H9 (cell line): ENCODE measurements at regions not wholly inside any gene's neighbourhood (a gene's known extent, or its start where the extent isn't known, plus 50 kb on each side); places are given as distances from the start of the nearest gene placed in this dataset.

Experiments
- DNase-seq: peaks from one replicate; pipeline ENCODE4 v3.0.0-alpha.2; 2017
- H2AFZ ChIP-seq: one replicate; pipeline ENCODE4 v1.6.1; 2013; ENCODE audit warnings: mild to moderate bottlenecking, low read length, control low read depth, moderate library complexity
- H2AK5ac ChIP-seq: 2 replicates; pipeline ENCODE4 v1.6.1; 2013; ENCODE audit warnings: low read length, control low read depth, mixed read lengths; ENCODE audit not compliant: insufficient read length
- H2BK120ac ChIP-seq: one replicate; pipeline ENCODE4 v1.6.1; 2013; ENCODE audit warnings: low read depth, mild to moderate bottlenecking, low read length, control low read depth, inconsistent platforms; ENCODE audit not compliant: poor library complexity, severe bottlenecking
- H2BK12ac ChIP-seq: 2 replicates; pipeline ENCODE4 v1.6.1; 2013; ENCODE audit warnings: low read length, control low read depth, mixed read lengths, low read depth; ENCODE audit not compliant: insufficient read length
- H2BK15ac ChIP-seq: 2 replicates; pipeline ENCODE4 v1.6.1; 2013; ENCODE audit warnings: low read depth, low read length, control low read depth
- H2BK20ac ChIP-seq: one replicate; pipeline ENCODE4 v1.6.1; 2013; ENCODE audit warnings: low read depth, mild to moderate bottlenecking, low read length, control low read depth, inconsistent platforms; ENCODE audit not compliant: poor library complexity, severe bottlenecking
- H2BK5ac ChIP-seq: 2 replicates; pipeline ENCODE4 v1.6.1; 2013; ENCODE audit warnings: low read length, control low read depth, mixed read lengths; ENCODE audit not compliant: insufficient read length
- H3K14ac ChIP-seq: 2 replicates; pipeline ENCODE4 v1.6.1; 2013; ENCODE audit warnings: low read length, control low read depth; ENCODE audit not compliant: insufficient read depth
- H3K18ac ChIP-seq: 2 replicates; pipeline ENCODE4 v1.6.1; 2013; ENCODE audit warnings: low read depth, mild to moderate bottlenecking, mixed read lengths, low read length, control low read depth; ENCODE audit not compliant: insufficient read length
- H3K23ac ChIP-seq: 2 replicates; pipeline ENCODE4 v1.6.1; 2013; ENCODE audit warnings: low read length, control low read depth, mixed read lengths, low read depth; ENCODE audit not compliant: insufficient read length
- H3K23me2 ChIP-seq: 2 replicates; pipeline ENCODE4 v1.6.1; 2013; ENCODE audit warnings: low read depth, mild to moderate bottlenecking, mixed read lengths, low read length, control low read depth; ENCODE audit not compliant: insufficient read length, poor library complexity, severe bottlenecking
- H3K27ac ChIP-seq: 2 replicates; pipeline ENCODE4 v1.5.1; 2013; ENCODE audit warnings: low read length, control low read depth, mixed read lengths, low read depth; ENCODE audit not compliant: insufficient read length
- H3K27me3 ChIP-seq: 2 replicates; pipeline ENCODE4 v1.6.1; 2013; ENCODE audit warnings: low read length, control low read depth, inconsistent platforms; ENCODE audit not compliant: insufficient read depth
- H3K4ac ChIP-seq: 2 replicates; pipeline ENCODE4 v1.6.1; 2013; ENCODE audit warnings: low read depth, mild to moderate bottlenecking, control low read depth, inconsistent platforms, low read length, moderate library complexity
- H3K4me1 ChIP-seq: 2 replicates; pipeline ENCODE4 v1.6.1; 2013; ENCODE audit warnings: low read length, control low read depth, inconsistent platforms; ENCODE audit not compliant: insufficient read depth
- H3K4me2 ChIP-seq: 2 replicates; pipeline ENCODE4 v1.6.1; 2013; ENCODE audit warnings: low read length, control low read depth, mixed read lengths; ENCODE audit not compliant: insufficient read length, insufficient read depth
- H3K56ac ChIP-seq: 2 replicates; pipeline ENCODE4 v1.6.1; 2013; ENCODE audit warnings: low read depth, mild to moderate bottlenecking, mixed read lengths, low read length, control low read depth; ENCODE audit not compliant: insufficient read length
- H3K79me1 ChIP-seq: 2 replicates; pipeline ENCODE4 v1.6.1; 2013; ENCODE audit warnings: low read depth, mild to moderate bottlenecking, moderate library complexity, low read length, control low read depth, inconsistent platforms; ENCODE audit not compliant: insufficient read depth, poor library complexity, severe bottlenecking
- H3K79me2 ChIP-seq: 2 replicates; pipeline ENCODE4 v1.6.1; 2013; ENCODE audit warnings: low read length, control low read depth, inconsistent platforms; ENCODE audit not compliant: insufficient read depth
- H3K9ac ChIP-seq: 2 replicates; pipeline ENCODE4 v1.6.1; 2013; ENCODE audit warnings: low read length, control low read depth, mixed read lengths; ENCODE audit not compliant: insufficient read length; ENCODE audit errors: extremely low read depth
- H3K9me3 ChIP-seq: one replicate; pipeline ENCODE4 v1.6.1; 2013; ENCODE audit warnings: low read depth, low read length, inconsistent platforms; ENCODE audit not compliant: control insufficient read depth
- H3T11ph ChIP-seq: one replicate; pipeline ENCODE4 v1.6.1; 2013; ENCODE audit warnings: mild to moderate bottlenecking, low read length, control low read depth, inconsistent platforms
- H4K20me1 ChIP-seq: one replicate; pipeline ENCODE4 v1.6.1; 2013; ENCODE audit not compliant: control insufficient read depth, insufficient read length, insufficient read depth
- H4K5ac ChIP-seq: 2 replicates; pipeline ENCODE4 v1.6.1; 2013; ENCODE audit warnings: low read depth, mild to moderate bottlenecking, mixed read lengths, low read length, control low read depth; ENCODE audit not compliant: insufficient read length
- H4K8ac ChIP-seq: replicated peaks from 2 replicates; pipeline ENCODE4 v1.6.1; 2013; ENCODE audit warnings: low read length, control low read depth, mixed read lengths, low read depth; ENCODE audit not compliant: insufficient read length
- H4K91ac ChIP-seq: 2 replicates; pipeline ENCODE4 v1.6.1; 2013; ENCODE audit warnings: low read depth, mild to moderate bottlenecking, moderate library complexity, mixed read lengths, low read length, control low read depth; ENCODE audit not compliant: insufficient read length
- H3K27ac Mint-ChIP-seq, 3 experiments: 2 replicates in 2 of 3; 3 replicates in 1 of 3; pipeline ENCODE4 v1.8.0; 2020 to 2021; ENCODE audit warnings: mixed read lengths in 3 of 3, mild to moderate bottlenecking in 1 of 3, moderate library complexity in 1 of 3
- H3K27me3 Mint-ChIP-seq: 2 replicates; pipeline ENCODE4 v1.8.0; 2021; ENCODE audit warnings: low read depth, mild to moderate bottlenecking, moderate library complexity, mixed read lengths
- H3K36me3 Mint-ChIP-seq, 3 experiments: 2 replicates in 2 of 3; 3 replicates in 1 of 3; pipeline ENCODE4 v1.8.0; 2020 to 2021; ENCODE audit warnings: low read depth in 3 of 3, mixed read lengths in 3 of 3; ENCODE audit not compliant: insufficient read depth in 1 of 3
- H3K4me1 Mint-ChIP-seq, 2 experiments: 2 replicates each; pipeline ENCODE4 v1.8.0; 2020; ENCODE audit warnings: mixed read lengths in 2 of 2
- H3K4me3 Mint-ChIP-seq, 2 experiments: 2 replicates in 1 of 2; 3 replicates in 1 of 2; pipeline ENCODE4 v1.8.0; 2020 to 2021; ENCODE audit warnings: mild to moderate bottlenecking in 2 of 2, mixed read lengths in 2 of 2, moderate library complexity in 1 of 2
- H3K9me3 Mint-ChIP-seq, 2 experiments: 2 replicates in 1 of 2; 3 replicates in 1 of 2; pipeline ENCODE4 v1.8.0; 2020; ENCODE audit warnings: mild to moderate bottlenecking in 2 of 2, mixed read lengths in 2 of 2, moderate library complexity in 1 of 2
- CTCF ChIP-seq: fragments of 200-600 bp; sonication (generic); conservative IDR thresholded peaks from 3 replicates; pipeline ENCODE4 v1.8.0; 2021; ENCODE audit warnings: antibody characterized with exemption, mild to moderate bottlenecking
- WGBS: extraction: QIAGEN DNeasy Blood & Tissue Kit; methylation state at CpG from one replicate; pipeline ENCODE4 v1.1.7; 2013; ENCODE audit warnings: missing lambda C conversion rate, low lambda C conversion rate, mixed read lengths; ENCODE audit not compliant: insufficient read length; ENCODE audit errors: extremely low coverage; 5-methylcytosine and 5-hydroxymethylcytosine counted together

GRCh38 chr12:115000038-115000437, 316.1 kb upstream of the TBX3 start:
- Histone ChIP-seq H2AFZ (no peak overlapping the region), H2BK12ac (no peak overlapping the region), H4K91ac (no peak overlapping the region), H3K56ac (no peak overlapping the region), H3K9me3 (peaks cover 13% of the 10 kb centered on the region), H3K4me2 (no peak overlapping the region), H3K23ac (no peak overlapping the region), H3T11ph (no peak overlapping the region), H2BK120ac (no peak overlapping the region), H4K5ac (no peak overlapping the region), H3K4me1 (no peaks in the 10 kb centered on the region; the same call in 1 of the 2 replicates), H3K79me2 (no peaks in the 10 kb centered on the region), H3K18ac (no peak overlapping the region), H3K14ac (no peak overlapping the region), H2BK20ac (no peak overlapping the region), H2AK5ac (no peak overlapping the region), H3K27me3 (no peaks in the 10 kb centered on the region), H3K27ac (no peak overlapping the region), H2BK15ac (no peak overlapping the region), H3K9ac (no peak overlapping the region), H3K23me2 (no peaks in the 10 kb centered on the region), H4K8ac (no peak overlapping the region), H4K20me1 (no peaks in the 10 kb centered on the region), H3K79me1 (no peaks in the 10 kb centered on the region), H3K4ac (no peak overlapping the region), H2BK5ac (no peak overlapping the region)
- no CpG with 5 or more reads among the region's 4 CpGs for WGBS
- Mint-ChIP-seq H3K36me3 (peaks cover 6 to 13% (median 6%) of the 10 kb centered on the region in 3 experiments), H3K4me1 (peaks cover under 1 to 3% of the 10 kb centered on the region in 2 experiments), H3K27me3 (peaks cover 13% of the 10 kb centered on the region), H3K9me3 (peaks cover 11 to 15% of the 10 kb centered on the region in 2 experiments), H3K4me3 (no peak overlapping the region), H3K27ac (no peak overlapping the region)
- no peak for TF ChIP-seq CTCF
- DNase-seq, result no peak
